SU-DHL-6 (cell line): ENCODE measurements at regions not wholly inside any gene's neighbourhood (a gene's known extent, or its start where the extent isn't known, plus 50 kb on each side); places are given as distances from the start of the nearest gene placed in this dataset.

Experiments
- EZH2phosphoT487 ChIP-seq: fragments of 200-600 bp; sonication (generic), shearing (Covaris generic); conservative IDR thresholded peaks from 2 replicates; pipeline ENCODE4 v1.6.1; 2018; ENCODE audit warnings: mild to moderate bottlenecking, antibody characterized with exemption, low read length, moderate library complexity, mixed read lengths
- TF ChIP-seq, protein P1 (sequence below): fragments of 200-600 bp; sonication (generic); IDR thresholded peaks from one replicate; pipeline ENCODE4 v1.5.1; 2017; ENCODE audit warnings: antibody characterized with exemption, mild to moderate bottlenecking, low read length, moderate library complexity; ENCODE audit not compliant: insufficient read depth, poor library complexity, severe bottlenecking

DNA sequence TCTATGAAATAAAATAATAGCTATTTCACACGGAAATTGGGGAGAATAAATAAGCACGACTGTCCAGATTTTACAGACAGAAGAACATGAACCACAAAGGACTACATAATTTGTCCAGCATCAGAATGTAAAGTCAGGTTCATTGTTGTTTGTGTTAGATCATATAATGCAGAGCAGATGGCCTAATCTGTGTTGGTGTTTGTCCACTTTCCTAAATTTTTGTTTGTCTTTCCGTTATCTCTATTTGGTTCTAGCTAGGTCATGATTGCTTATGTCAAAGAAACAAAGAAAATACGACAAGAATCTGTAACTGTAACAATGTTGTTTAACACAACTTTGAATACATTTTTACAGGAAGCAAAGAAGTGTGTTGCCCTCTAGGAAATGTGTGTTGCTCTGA lies 75.6 kb upstream of the ANKRD28 start:
- TF ChIP-seq, protein P1, sequence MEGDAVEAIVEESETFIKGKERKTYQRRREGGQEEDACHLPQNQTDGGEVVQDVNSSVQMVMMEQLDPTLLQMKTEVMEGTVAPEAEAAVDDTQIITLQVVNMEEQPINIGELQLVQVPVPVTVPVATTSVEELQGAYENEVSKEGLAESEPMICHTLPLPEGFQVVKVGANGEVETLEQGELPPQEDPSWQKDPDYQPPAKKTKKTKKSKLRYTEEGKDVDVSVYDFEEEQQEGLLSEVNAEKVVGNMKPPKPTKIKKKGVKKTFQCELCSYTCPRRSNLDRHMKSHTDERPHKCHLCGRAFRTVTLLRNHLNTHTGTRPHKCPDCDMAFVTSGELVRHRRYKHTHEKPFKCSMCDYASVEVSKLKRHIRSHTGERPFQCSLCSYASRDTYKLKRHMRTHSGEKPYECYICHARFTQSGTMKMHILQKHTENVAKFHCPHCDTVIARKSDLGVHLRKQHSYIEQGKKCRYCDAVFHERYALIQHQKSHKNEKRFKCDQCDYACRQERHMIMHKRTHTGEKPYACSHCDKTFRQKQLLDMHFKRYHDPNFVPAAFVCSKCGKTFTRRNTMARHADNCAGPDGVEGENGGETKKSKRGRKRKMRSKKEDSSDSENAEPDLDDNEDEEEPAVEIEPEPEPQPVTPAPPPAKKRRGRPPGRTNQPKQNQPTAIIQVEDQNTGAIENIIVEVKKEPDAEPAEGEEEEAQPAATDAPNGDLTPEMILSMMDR, result no peak
- no peak for TF ChIP-seq EZH2phosphoT487
